Spleen (tissue), 11 donors: ENCODE measurements at regions not wholly inside any gene's neighbourhood (a gene's known extent, or its start where the extent isn't known, plus 50 kb on each side); places are given as distances from the start of the nearest gene placed in this dataset.

Experiments
- DNase-seq: peaks from one replicate; pipeline ENCODE4 v3.0.0-alpha.2; 2020
- H3K27ac ChIP-seq, 8 donors: fragments of 200-600 bp; sonication (generic) in 7 of 8; 1 replicate in 4 of 8; 2 replicates in 4 of 8; pipeline versions ENCODE4 v1.5.0 to v1.8.0; 2016 to 2021; ENCODE audit warnings: inconsistent platforms in 4 of 8, mild to moderate bottlenecking in 4 of 8, moderate library complexity in 1 of 8
- H3K27me3 ChIP-seq, 7 donors: fragments of 200-600 bp; sonication (generic) in 6 of 7; replicated peaks in 1 of 7; 1 replicate in 4 of 7; 2 replicates in 3 of 7; pipeline versions ENCODE4 v1.5.0 to v1.8.0; 2016 to 2021; ENCODE audit warnings: inconsistent platforms in 3 of 7, mild to moderate bottlenecking in 1 of 7
- H3K36me3 ChIP-seq, 6 donors: fragments of 200-600 bp; sonication (generic) in 5 of 6; 1 replicate in 4 of 6; 2 replicates in 2 of 6; pipeline versions ENCODE4 v1.5.0 to v1.8.0; 2016 to 2021; ENCODE audit warnings: inconsistent platforms in 2 of 6
- H3K4me1 ChIP-seq, 6 donors: fragments of 200-600 bp; sonication (generic) in 5 of 6; 1 replicate in 3 of 6; 2 replicates in 3 of 6; pipeline versions ENCODE4 v1.5.0 to v1.8.0; 2016 to 2021; ENCODE audit warnings: inconsistent platforms in 3 of 6
- H3K4me3 ChIP-seq, 8 donors: fragments of 200-600 bp; sonication (generic) in 7 of 8; 1 replicate in 4 of 8; 2 replicates in 4 of 8; pipeline versions ENCODE4 v1.5.0 to v1.8.0; 2016 to 2021; ENCODE audit warnings: inconsistent platforms in 4 of 8, mild to moderate bottlenecking in 4 of 8, moderate library complexity in 2 of 8
- H3K9me3 ChIP-seq, 8 donors: fragments of 200-600 bp; sonication (generic) in 7 of 8; 1 replicate in 4 of 8; 2 replicates in 4 of 8; pipeline versions ENCODE4 v1.5.0 to v1.8.0; 2016 to 2021; ENCODE audit warnings: inconsistent platforms in 4 of 8
- POLR2A ChIP-seq, 3 donors: fragments of 450-650 bp; IDR thresholded peaks; one replicate each; pipeline ENCODE4 v1.5.1; 2017; ENCODE audit warnings: antibody characterized with exemption in 3 of 3, mild to moderate bottlenecking in 1 of 3
- POLR2AphosphoS5 ChIP-seq, 3 donors: sonication (generic); formaldehyde crosslinking; IDR thresholded peaks; one replicate each; pipeline ENCODE4 v1.5.1; 2017; ENCODE audit warnings: antibody characterized with exemption in 3 of 3
- WGBS, 5 donors: extraction: QIAGEN DNeasy Blood & Tissue Kit in 3 of 5; methylation state at CpG; one replicate each; pipeline versions ENCODE4 v1.1.5 to v1.1.7; 2013 to 2018; 5-methylcytosine and 5-hydroxymethylcytosine counted together
- intact Hi-C: fragments of 100-400 bp; cut with DNase I; formaldehyde crosslinking; loops from one replicate; pipeline ENCODE4 v1.15.0; 2023; ENCODE audit warnings: low total_unique reads
- TF ChIP-seq, protein P1 (sequence below), 11 experiments: fragments of 200-600 bp in 7 of 11; fragments of 450-650 bp in 4 of 11; sonication (generic) in 4 of 11; IDR thresholded peaks in 8 of 11; conservative IDR thresholded peaks in 3 of 11; 1 replicate in 7 of 11; 2 replicates in 4 of 11; pipeline versions ENCODE4 v1.4.0 to v1.8.0; 2016 to 2021; ENCODE audit warnings: antibody characterized with exemption in 11 of 11, inconsistent platforms in 4 of 11, mild to moderate bottlenecking in 1 of 11
- donor health status: healthy with polysubstance abuse.
- donor health status: DM: no; HTN: no; CAD: no; lungs with moderate emphysema.
- donor health status: DM: no; HTN: no; CAD: no.
- donor health status: Bipolar disorder and iron deficiency.
- donor health status: healthy.
- donor health status: DM: no; HTN: no; CAD: no.
- donor health status: DM: yes; HTN: yes; CAD: no.

DNA sequence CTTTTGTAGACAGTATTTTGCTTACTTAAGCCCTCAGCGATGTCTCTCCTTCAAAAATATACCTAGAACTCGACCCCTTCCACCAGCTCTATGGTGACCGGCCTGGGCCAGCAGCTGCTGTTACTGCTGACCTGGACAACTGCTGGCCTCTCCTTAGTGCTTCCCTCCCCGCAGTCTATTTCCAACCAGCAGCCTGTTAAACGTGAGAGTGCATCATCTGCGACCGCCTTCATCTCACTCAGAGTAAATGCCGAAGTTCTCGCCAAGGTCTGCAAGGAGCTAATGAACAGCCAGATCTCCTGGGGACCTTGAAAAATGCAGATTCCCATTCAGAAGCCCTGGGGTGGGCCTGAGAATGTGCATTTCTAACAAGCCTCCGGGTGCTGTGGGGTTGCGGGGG, 86.7 kb downstream of the RPLP1 start:
- TF ChIP-seq POLR2A (IDR thresholded peaks at IDR 0.05) (no peak), POLR2AphosphoS5 (IDR thresholded peaks at IDR 0.05) (no peak)
- TF ChIP-seq, protein P1, sequence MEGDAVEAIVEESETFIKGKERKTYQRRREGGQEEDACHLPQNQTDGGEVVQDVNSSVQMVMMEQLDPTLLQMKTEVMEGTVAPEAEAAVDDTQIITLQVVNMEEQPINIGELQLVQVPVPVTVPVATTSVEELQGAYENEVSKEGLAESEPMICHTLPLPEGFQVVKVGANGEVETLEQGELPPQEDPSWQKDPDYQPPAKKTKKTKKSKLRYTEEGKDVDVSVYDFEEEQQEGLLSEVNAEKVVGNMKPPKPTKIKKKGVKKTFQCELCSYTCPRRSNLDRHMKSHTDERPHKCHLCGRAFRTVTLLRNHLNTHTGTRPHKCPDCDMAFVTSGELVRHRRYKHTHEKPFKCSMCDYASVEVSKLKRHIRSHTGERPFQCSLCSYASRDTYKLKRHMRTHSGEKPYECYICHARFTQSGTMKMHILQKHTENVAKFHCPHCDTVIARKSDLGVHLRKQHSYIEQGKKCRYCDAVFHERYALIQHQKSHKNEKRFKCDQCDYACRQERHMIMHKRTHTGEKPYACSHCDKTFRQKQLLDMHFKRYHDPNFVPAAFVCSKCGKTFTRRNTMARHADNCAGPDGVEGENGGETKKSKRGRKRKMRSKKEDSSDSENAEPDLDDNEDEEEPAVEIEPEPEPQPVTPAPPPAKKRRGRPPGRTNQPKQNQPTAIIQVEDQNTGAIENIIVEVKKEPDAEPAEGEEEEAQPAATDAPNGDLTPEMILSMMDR (IDR thresholded peaks at IDR 0.05 in 8 of 11, conservative IDR thresholded peaks at IDR 0.05 in 3 of 11), result no peak
- 82 to 94% (median 91%) methylated on average over 11 of the region's 11 CpGs for WGBS, 5 donors

GRCh38 chr15:69540622-69541021, 88.0 kb downstream of the RPLP1 start:
- DNase-seq, result no peak
- Histone ChIP-seq H3K4me1 (no peaks in the 10 kb centered on the region), H3K27ac (no peak overlapping the region), H3K4me3 (no peak overlapping the region), H3K9me3 (no peaks in the 10 kb centered on the region), H3K27me3 (peaks cover 0 to 61% (median 0%) of the 10 kb centered on the region in 7 donors), H3K36me3 (no peaks in the 10 kb centered on the region)
- intact Hi-C loops, result no loop called here
- TF ChIP-seq, protein P1 (IDR thresholded peaks at IDR 0.05 in 8 of 11, conservative IDR thresholded peaks at IDR 0.05 in 3 of 11), result no peak
- no peak for TF ChIP-seq POLR2A (IDR thresholded peaks at IDR 0.05)
- no peak for TF ChIP-seq POLR2AphosphoS5 (IDR thresholded peaks at IDR 0.05)
- WGBS, 5 donors, result 68 to 88% (median 74%) methylated on average over 9 of the region's 9 CpGs

More for the DNA sequence above, 86.7 kb downstream of the RPLP1 start:
- no peaks in the 10 kb centered on the region for H3K9me3 ChIP-seq
- intact Hi-C loops, result no loop called here
- peaks cover 0 to 67% (median 3%) of the 10 kb centered on the region in 7 donors for H3K27me3 ChIP-seq
- H3K27ac ChIP-seq, result no peak overlapping the region
- no peaks in the 10 kb centered on the region for H3K4me1 ChIP-seq
- DNase-seq, result no peak
- H3K4me3 ChIP-seq, result no peak overlapping the region
- H3K36me3 ChIP-seq, result no peaks in the 10 kb centered on the region

- Histone ChIP-seq H3K27me3 (peaks cover 0 to 52% (median 0%) of the 10 kb centered on the region in 7 donors), H3K27ac (no peak overlapping the region), H3K4me3 (no peak overlapping the region), H3K36me3 (no peaks in the 10 kb centered on the region), H3K9me3 (no peaks in the 10 kb centered on the region), H3K4me1 (no peaks in the 10 kb centered on the region)
- intact Hi-C loops, result no loop called here
- WGBS, 5 donors, result 72 to 94% (median 90%) methylated on average over 7 of the region's 7 CpGs
- TF ChIP-seq, protein P1 (IDR thresholded peaks at IDR 0.05 in 8 of 11, conservative IDR thresholded peaks at IDR 0.05 in 3 of 11), result no peak
- DNase-seq, result no peak
These were observed 89.4 kb downstream of the RPLP1 start for GRCh38 chr15:69542028-69542427.

GRCh38 chr15:69543681-69544364, 91.2 kb downstream of the RPLP1 start:
- no peaks in the 10 kb centered on the region for H3K36me3 ChIP-seq
- TF ChIP-seq, protein P1 (IDR thresholded peaks at IDR 0.05 in 8 of 11, conservative IDR thresholded peaks at IDR 0.05 in 3 of 11), result no peak
- TF ChIP-seq POLR2A (IDR thresholded peaks at IDR 0.05), result no peak
- no peak for TF ChIP-seq POLR2AphosphoS5 (IDR thresholded peaks at IDR 0.05)
- H3K4me1 ChIP-seq, result no peaks in the 10 kb centered on the region
- no peak overlapping the region for H3K27ac ChIP-seq
- no peak overlapping the region for H3K4me3 ChIP-seq
- H3K9me3 ChIP-seq, result no peaks in the 10 kb centered on the region
- peaks cover 0 to 68% (median 0%) of the 10 kb centered on the region in 7 donors for H3K27me3 ChIP-seq
- intact Hi-C loops, result no loop called here
- WGBS, 5 donors, result 58 to 77% (median 65%) methylated on average over 1 of the region's 1 CpG
- no peak for DNase-seq
